ENCODE measurements at regions not wholly inside any gene's neighbourhood (a gene's known extent, or its start where the extent isn't known, plus 50 kb on each side); places are given as distances from the start of the nearest gene placed in this dataset.
"Not testable (repeated sequence)": the region's sequence is repeated elsewhere in the genome, so short reads cannot be mapped to it uniquely, and the experiment has no call there.

GRCh38 chr5:67864335-67864734 lies 351.2 kb upstream of the PIK3R1 start:
- DNase-seq, result not testable (repeated sequence)

- no peak for DNase-seq
Observed at GRCh38 chr5:67858471-67859031, 357.0 kb upstream of the PIK3R1 start.

GRCh38 chr5:67857502-67857901 lies 358.1 kb upstream of the PIK3R1 start:
- DNase-seq, result no peak

GRCh38 chr5:67855523-67855922 lies 360.0 kb upstream of the PIK3R1 start:
- DNase-seq, result no peak

- DNase-seq, result not testable (repeated sequence)
Observed at GRCh38 chr5:67850906-67851305, 364.6 kb upstream of the PIK3R1 start.

GRCh38 chr5:67844924-67845323 lies 370.6 kb upstream of the PIK3R1 start:
- no peak for DNase-seq

GRCh38 chr5:67842806-67843205 lies 372.8 kb upstream of the PIK3R1 start:
- DNase-seq, result no peak

GRCh38 chr5:67837225-67837624 lies 378.3 kb upstream of the PIK3R1 start:
- not testable (repeated sequence) for DNase-seq

- DNase-seq, result not testable (repeated sequence)
Observed at GRCh38 chr5:67836496-67836895, 379.1 kb upstream of the PIK3R1 start.

- no peak for DNase-seq
Observed at GRCh38 chr5:67831048-67831447, 384.5 kb upstream of the PIK3R1 start.

GRCh38 chr5:67827541-67827940 lies 388.0 kb upstream of the PIK3R1 start:
- no peak for DNase-seq

- DNase-seq, result no peak
Observed at GRCh38 chr5:67824852-67825251, 390.7 kb upstream of the PIK3R1 start.

GRCh38 chr5:67817652-67818051 lies 397.9 kb upstream of the PIK3R1 start:
- no peak for DNase-seq

- DNase-seq, result no peak
Observed at GRCh38 chr5:67816456-67816855, 399.1 kb upstream of the PIK3R1 start.

GRCh38 chr5:67815455-67816391 lies 399.8 kb upstream of the PIK3R1 start:
- DNase-seq, result no peak

- no peak for DNase-seq
Observed at GRCh38 chr5:67814569-67815311, 400.8 kb upstream of the PIK3R1 start.

- no peak for DNase-seq
Observed at GRCh38 chr5:67813877-67814539, 401.5 kb upstream of the PIK3R1 start.

GRCh38 chr5:67809589-67809988 lies 406.0 kb upstream of the PIK3R1 start:
- no peak for DNase-seq

- no peak for DNase-seq
Observed at GRCh38 chr5:67808340-67808739, 407.2 kb upstream of the PIK3R1 start.

GRCh38 chr5:67807439-67807888 lies 408.1 kb upstream of the PIK3R1 start:
- DNase-seq, result no peak

GRCh38 chr5:67806654-67807438 lies 408.7 kb upstream of the PIK3R1 start:
- no peak for DNase-seq
